OCI-LY1 (cell line): ENCODE measurements at regions not wholly inside any gene's neighbourhood (a gene's known extent, or its start where the extent isn't known, plus 50 kb on each side); places are given as distances from the start of the nearest gene placed in this dataset.

Experiments used
- H2AFZ ChIP-seq: fragments of 200-600 bp; sonication (generic), shearing (Covaris generic); 2 replicates; pipeline ENCODE4 v1.6.0; 2014; ENCODE audit warnings: antibody characterized with exemption, mild to moderate bottlenecking, low read length
- H3F3A ChIP-seq: fragments of 200-600 bp; sonication (generic), shearing (Covaris generic); 2 replicates; pipeline ENCODE4 v1.6.0; 2014; ENCODE audit warnings: mild to moderate bottlenecking, antibody characterized with exemption, low read length, moderate library complexity; ENCODE audit not compliant: insufficient read depth
- H3K27ac ChIP-seq: fragments of 200-600 bp; sonication (generic); 2 replicates; pipeline ENCODE4 v1.5.1; 2014; ENCODE audit warnings: low read length, mixed run types, mild to moderate bottlenecking, low read depth; ENCODE audit not compliant: poor library complexity, severe bottlenecking
- H3K27me3 ChIP-seq: fragments of 200-600 bp; sonication (generic); 2 replicates; pipeline ENCODE4 v1.6.0; 2014; ENCODE audit warnings: antibody characterized with exemption, mild to moderate bottlenecking, low read length, moderate library complexity; ENCODE audit not compliant: insufficient read depth
- H3K36me3 ChIP-seq: fragments of 200-600 bp; sonication (generic); 2 replicates; pipeline ENCODE4 v1.6.1; 2014; ENCODE audit warnings: mild to moderate bottlenecking, antibody characterized with exemption, low read length, moderate library complexity, mixed read lengths; ENCODE audit not compliant: insufficient read depth
- H3K4me1 ChIP-seq: fragments of 200-600 bp; sonication (generic); 2 replicates; pipeline ENCODE4 v1.5.1; 2014; ENCODE audit warnings: mild to moderate bottlenecking, low read length, moderate library complexity; ENCODE audit not compliant: insufficient read depth, severe bottlenecking
- H3K4me2 ChIP-seq: fragments of 200-600 bp; sonication (generic), shearing (Covaris generic); 2 replicates; pipeline ENCODE4 v1.6.1; 2014; ENCODE audit warnings: low read length
- H3K4me3 ChIP-seq: fragments of 200-600 bp; sonication (generic); 2 replicates; pipeline ENCODE4 v1.5.1; 2014; ENCODE audit warnings: low read length, low read depth, mild to moderate bottlenecking, mixed read lengths; ENCODE audit not compliant: poor library complexity, severe bottlenecking
- H3K79me2 ChIP-seq: fragments of 200-600 bp; shearing (Covaris generic); 2 replicates; pipeline ENCODE4 v1.6.1; 2016; ENCODE audit warnings: mixed run types, low read length, mixed read lengths; ENCODE audit not compliant: insufficient read depth
- H3K9ac ChIP-seq: fragments of 200-600 bp; sonication (generic), shearing (Covaris generic); 2 replicates; pipeline ENCODE4 v1.6.1; 2014; ENCODE audit warnings: mild to moderate bottlenecking, low read length, mixed read lengths
- H3K9me2 ChIP-seq: fragments of 200-600 bp; sonication (generic), shearing (Covaris generic); 2 replicates; pipeline ENCODE4 v1.6.1; 2014; ENCODE audit warnings: low read depth, mild to moderate bottlenecking, low read length, mixed read lengths
- H3K9me3 ChIP-seq: fragments of 200-600 bp; shearing (Covaris generic); 2 replicates; pipeline ENCODE4 v1.6.1; 2014; ENCODE audit warnings: low read length, mixed read lengths
- H4K20me1 ChIP-seq: fragments of 200-600 bp; sonication (generic), shearing (Covaris generic); 2 replicates; pipeline ENCODE4 v1.6.0; 2016; ENCODE audit warnings: mild to moderate bottlenecking, low read length; ENCODE audit not compliant: insufficient read depth
- CTCF ChIP-seq: fragments of 200-600 bp; sonication (generic), shearing (Covaris generic); IDR thresholded peaks from 2 replicates; pipeline ENCODE4 v1.5.1; 2017; ENCODE audit warnings: mild to moderate bottlenecking, antibody characterized with exemption, low read length, moderate library complexity, mixed read lengths
- EZH2 ChIP-seq: fragments of 200-600 bp; sonication (generic), shearing (Covaris generic); IDR thresholded peaks from 2 replicates; pipeline ENCODE4 v1.8.0; 2017; ENCODE audit warnings: borderline replicate concordance, mixed run types, mild to moderate bottlenecking, antibody characterized with exemption, low read length, moderate library complexity, mixed read lengths

DNA sequence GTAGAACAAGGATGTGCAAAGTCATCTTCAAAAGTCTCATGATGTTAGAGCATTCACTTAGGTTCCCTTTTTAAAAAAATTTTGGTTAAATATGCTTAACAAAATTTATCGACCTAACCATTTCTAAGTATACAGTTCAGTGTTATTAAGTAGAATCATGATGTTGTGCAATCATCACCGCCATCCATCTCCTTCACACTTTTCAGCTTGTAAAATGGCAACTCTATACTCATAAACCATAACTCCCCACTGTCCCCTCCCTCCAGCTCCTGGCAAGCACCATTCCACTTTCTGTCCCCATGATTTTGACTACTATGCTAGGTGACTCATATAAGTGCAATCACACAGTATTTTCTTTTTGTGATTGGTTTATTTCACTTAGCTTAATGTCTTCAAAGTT lies 895.0 kb downstream of the TBL1XR1 start:
- Histone ChIP-seq H3K9me3 (no peaks in the 10 kb centered on the region), H3K4me2 (no peak overlapping the region), H3F3A (no peaks in the 10 kb centered on the region), H4K20me1 (no peaks in the 10 kb centered on the region), H3K36me3 (no peaks in the 10 kb centered on the region), H3K27ac (no peak overlapping the region), H3K79me2 (no peaks in the 10 kb centered on the region), H3K4me1 (no peaks in the 10 kb centered on the region), H2AFZ (no peak overlapping the region), H3K9me2 (no peaks in the 10 kb centered on the region), H3K4me3 (no peak overlapping the region), H3K9ac (no peak overlapping the region), H3K27me3 (no peaks in the 10 kb centered on the region)
- TF ChIP-seq CTCF, result no peak
- no peak for TF ChIP-seq EZH2

GRCh38 chr3:176296066-176296597 lies 901.1 kb downstream of the TBL1XR1 start:
- H3K9me3 ChIP-seq, result 0 out of 2 replicates have a peak, but pooled peaks cover 3% of the 10 kb centered on the region

GRCh38 chr3:176293276-176293675 lies 904.0 kb downstream of the TBL1XR1 start:
- no peaks in the 10 kb centered on the region for H3K79me2 ChIP-seq
- H3K27me3 ChIP-seq, result no peaks in the 10 kb centered on the region
- no peak for TF ChIP-seq CTCF
- H4K20me1 ChIP-seq, result no peaks in the 10 kb centered on the region
- no peaks in the 10 kb centered on the region for H3F3A ChIP-seq
- no peak overlapping the region for H2AFZ ChIP-seq
- H3K4me3 ChIP-seq, result no peak overlapping the region
- 0 out of 2 replicates have a peak, but pooled peaks cover 3% of the 10 kb centered on the region for H3K9me3 ChIP-seq
- H3K9ac ChIP-seq, result no peak overlapping the region
- no peaks in the 10 kb centered on the region for H3K9me2 ChIP-seq
- no peaks in the 10 kb centered on the region for H3K4me1 ChIP-seq
- H3K4me2 ChIP-seq, result no peak overlapping the region
- no peak overlapping the region for H3K27ac ChIP-seq
- H3K36me3 ChIP-seq, result no peaks in the 10 kb centered on the region

More at GRCh38 chr3:176296066-176296597, 901.1 kb downstream of the TBL1XR1 start:
- Histone ChIP-seq H3K4me1 (no peaks in the 10 kb centered on the region), H3K27ac (no peak overlapping the region), H4K20me1 (no peaks in the 10 kb centered on the region), H3K27me3 (no peaks in the 10 kb centered on the region), H3K79me2 (no peaks in the 10 kb centered on the region), H3K9me2 (no peaks in the 10 kb centered on the region), H2AFZ (no peak overlapping the region), H3K4me3 (no peak overlapping the region), H3K9ac (no peak overlapping the region), H3K36me3 (no peaks in the 10 kb centered on the region), H3F3A (no peaks in the 10 kb centered on the region), H3K4me2 (no peak overlapping the region)
- TF ChIP-seq EZH2, result no peak
- no peak for TF ChIP-seq CTCF
